ENCODE measurements at regions not wholly inside any gene's neighbourhood (a gene's known extent, or its start where the extent isn't known, plus 50 kb on each side); places are given as distances from the start of the nearest gene placed in this dataset.

GRCh38 chr17:53891726-53892125 lies 69.0 kb downstream of the KIF2B start:
- DNase-seq (ENCODE audit: low spot score): no peak

GRCh38 chr17:53892222-53892621 lies 69.5 kb downstream of the KIF2B start:
- no peak for DNase-seq (ENCODE audit: low spot score)

GRCh38 chr17:53894591-53894990 lies 71.9 kb downstream of the KIF2B start:
- DNase-seq (ENCODE audit: low spot score): no peak

GRCh38 chr17:53896047-53896446 lies 73.3 kb downstream of the KIF2B start:
- DNase-seq (ENCODE audit: low spot score): no peak

- no peak for DNase-seq (ENCODE audit: low spot score)
Observed at GRCh38 chr17:53900951-53901350, 78.2 kb downstream of the KIF2B start.

GRCh38 chr17:53907435-53907834 lies 84.7 kb downstream of the KIF2B start:
- DNase-seq (ENCODE audit: low spot score): no peak

GRCh38 chr17:53909802-53910201 lies 87.1 kb downstream of the KIF2B start:
- no peak for DNase-seq (ENCODE audit: low spot score)

- DNase-seq (ENCODE audit: low spot score): no peak
Observed at GRCh38 chr17:53912117-53912516, 89.4 kb downstream of the KIF2B start.

- DNase-seq (ENCODE audit: low spot score): no peak
Observed at GRCh38 chr17:53919356-53919755, 96.6 kb downstream of the KIF2B start.

GRCh38 chr17:53924530-53925455 lies 102.1 kb downstream of the KIF2B start:
- DNase-seq (ENCODE audit: low spot score): no peak

GRCh38 chr17:53932386-53932785 lies 109.7 kb downstream of the KIF2B start:
- DNase-seq (ENCODE audit: low spot score): no peak

GRCh38 chr17:53934931-53935330 lies 112.2 kb downstream of the KIF2B start:
- DNase-seq (ENCODE audit: low spot score): no peak

- no peak for DNase-seq (ENCODE audit: low spot score)
Observed at GRCh38 chr17:53941231-53941630, 118.5 kb downstream of the KIF2B start.

GRCh38 chr17:53942436-53942835 lies 119.7 kb downstream of the KIF2B start:
- DNase-seq (ENCODE audit: low spot score): no peak

GRCh38 chr17:53942898-53943297 lies 120.2 kb downstream of the KIF2B start:
- DNase-seq (ENCODE audit: low spot score): no peak

GRCh38 chr17:53948323-53948722 lies 125.6 kb downstream of the KIF2B start:
- DNase-seq (ENCODE audit: low spot score): no peak

- no peak for DNase-seq (ENCODE audit: low spot score)
Observed at GRCh38 chr17:53949473-53950090, 126.9 kb downstream of the KIF2B start.

GRCh38 chr17:53950207-53950857 lies 127.6 kb downstream of the KIF2B start:
- no peak for DNase-seq (ENCODE audit: low spot score)

GRCh38 chr17:53950858-53951250 lies 128.1 kb downstream of the KIF2B start:
- no peak for DNase-seq (ENCODE audit: low spot score)

- no peak for DNase-seq (ENCODE audit: low spot score)
Observed at GRCh38 chr17:53971361-53971760, 148.6 kb downstream of the KIF2B start.

- DNase-seq (ENCODE audit: low spot score): no peak
Observed at GRCh38 chr17:53979991-53980390, 157.3 kb downstream of the KIF2B start.

GRCh38 chr17:53996131-53996530 lies 173.4 kb downstream of the KIF2B start:
- no peak for DNase-seq (ENCODE audit: low spot score)

GRCh38 chr17:53996890-53997289 lies 174.2 kb downstream of the KIF2B start:
- DNase-seq (ENCODE audit: low spot score): no peak

Data from activated CD4-positive, alpha-beta T cell treated with anti-CD3 and anti-CD28 coated beads, Interleukin-2, Interleukin-4, amounts not matched to agents 100 ng/mL and 50 ng/mL, durations not matched to agents 16 hours and 8 hours (primary cell).